ENCODE measurements at regions not wholly inside any gene's neighbourhood (a gene's known extent, or its start where the extent isn't known, plus 50 kb on each side); places are given as distances from the start of the nearest gene placed in this dataset.
A peak's percentile ranks its signal among the peaks of the same experiment; 100 is the strongest.

GRCh38 chr11:131228378-131228777 is 142.0 kb upstream of the NTM start:
- no peak overlapping the region for H3K27ac Mint-ChIP-seq
- H3K36me3 Mint-ChIP-seq (ENCODE audit: low read depth), result no peaks in the 10 kb centered on the region
- H3K9me3 Mint-ChIP-seq, result no peaks in the 10 kb centered on the region
- TF ChIP-seq, protein P1, sequence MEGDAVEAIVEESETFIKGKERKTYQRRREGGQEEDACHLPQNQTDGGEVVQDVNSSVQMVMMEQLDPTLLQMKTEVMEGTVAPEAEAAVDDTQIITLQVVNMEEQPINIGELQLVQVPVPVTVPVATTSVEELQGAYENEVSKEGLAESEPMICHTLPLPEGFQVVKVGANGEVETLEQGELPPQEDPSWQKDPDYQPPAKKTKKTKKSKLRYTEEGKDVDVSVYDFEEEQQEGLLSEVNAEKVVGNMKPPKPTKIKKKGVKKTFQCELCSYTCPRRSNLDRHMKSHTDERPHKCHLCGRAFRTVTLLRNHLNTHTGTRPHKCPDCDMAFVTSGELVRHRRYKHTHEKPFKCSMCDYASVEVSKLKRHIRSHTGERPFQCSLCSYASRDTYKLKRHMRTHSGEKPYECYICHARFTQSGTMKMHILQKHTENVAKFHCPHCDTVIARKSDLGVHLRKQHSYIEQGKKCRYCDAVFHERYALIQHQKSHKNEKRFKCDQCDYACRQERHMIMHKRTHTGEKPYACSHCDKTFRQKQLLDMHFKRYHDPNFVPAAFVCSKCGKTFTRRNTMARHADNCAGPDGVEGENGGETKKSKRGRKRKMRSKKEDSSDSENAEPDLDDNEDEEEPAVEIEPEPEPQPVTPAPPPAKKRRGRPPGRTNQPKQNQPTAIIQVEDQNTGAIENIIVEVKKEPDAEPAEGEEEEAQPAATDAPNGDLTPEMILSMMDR (IDR thresholded peaks at IDR 0.05), result no peak
- H3K4me1 Mint-ChIP-seq (ENCODE audit: low read depth), result peaks cover 16% of the 10 kb centered on the region
- no peak for DNase-seq
- H3K27me3 Mint-ChIP-seq (ENCODE audit: insufficient read depth), result peaks cover 30% of the 10 kb centered on the region
- H3K4me3 Mint-ChIP-seq, result no peak overlapping the region

GRCh38 chr11:131229221-131229620 is 141.2 kb upstream of the NTM start:
- Mint-ChIP-seq H3K4me3 (no peak overlapping the region), H3K27me3 (ENCODE audit: insufficient read depth) (peaks cover 32% of the 10 kb centered on the region), H3K27ac (no peak overlapping the region), H3K4me1 (ENCODE audit: low read depth) (peaks cover 16% of the 10 kb centered on the region), H3K36me3 (ENCODE audit: low read depth) (no peaks in the 10 kb centered on the region), H3K9me3 (no peaks in the 10 kb centered on the region)
- no peak for DNase-seq
- TF ChIP-seq, protein P1 (IDR thresholded peaks at IDR 0.05), result no peak

GRCh38 chr11:131231317-131231940 is 139.0 kb upstream of the NTM start:
- no peaks in the 10 kb centered on the region for H3K9me3 Mint-ChIP-seq
- peaks cover 16% of the 10 kb centered on the region for H3K4me1 Mint-ChIP-seq (ENCODE audit: low read depth)
- DNase-seq, result no peak
- peak overlapping the region; percentile 14 for H3K4me3 Mint-ChIP-seq
- no peak overlapping the region for H3K27ac Mint-ChIP-seq
- TF ChIP-seq, protein P1 (IDR thresholded peaks at IDR 0.05), result no peak
- H3K27me3 Mint-ChIP-seq (ENCODE audit: insufficient read depth), result peaks cover 40% of the 10 kb centered on the region
- no peaks in the 10 kb centered on the region for H3K36me3 Mint-ChIP-seq (ENCODE audit: low read depth)

- Mint-ChIP-seq H3K27ac (no peak overlapping the region), H3K27me3 (ENCODE audit: insufficient read depth) (peaks cover 48% of the 10 kb centered on the region), H3K4me1 (ENCODE audit: low read depth) (peaks cover 16% of the 10 kb centered on the region), H3K36me3 (ENCODE audit: low read depth) (no peaks in the 10 kb centered on the region), H3K4me3 (no peak overlapping the region), H3K9me3 (no peaks in the 10 kb centered on the region)
- TF ChIP-seq, protein P1 (IDR thresholded peaks at IDR 0.05), result no peak
- no peak for DNase-seq
Observed at GRCh38 chr11:131232261-131232660, 138.2 kb upstream of the NTM start.

DNA sequence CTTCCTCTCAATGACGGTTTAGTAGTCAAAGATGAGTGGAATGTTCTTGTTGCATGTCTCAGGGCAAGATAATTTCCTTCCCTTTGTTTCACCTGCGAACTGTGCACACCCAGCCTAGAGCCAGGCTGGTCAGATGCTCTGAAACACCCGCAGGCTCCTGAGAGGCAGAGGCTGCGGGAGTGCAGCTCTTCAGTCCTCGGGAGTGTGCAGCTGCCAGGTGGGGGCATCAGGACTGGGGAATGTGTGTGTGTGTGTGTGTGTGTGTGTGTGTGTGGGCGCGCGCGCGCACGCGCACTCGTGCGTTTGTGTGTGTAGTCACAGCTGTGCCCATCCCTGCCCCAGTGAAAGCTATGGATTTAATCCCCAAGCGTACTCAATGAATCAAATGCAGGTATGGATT is 136.2 kb upstream of the NTM start:
- peaks cover 16% of the 10 kb centered on the region for H3K4me1 Mint-ChIP-seq (ENCODE audit: low read depth)
- peaks cover 37% of the 10 kb centered on the region for H3K27me3 Mint-ChIP-seq (ENCODE audit: insufficient read depth)
- DNase-seq, result no peak
- no peaks in the 10 kb centered on the region for H3K9me3 Mint-ChIP-seq
- H3K36me3 Mint-ChIP-seq (ENCODE audit: low read depth), result no peaks in the 10 kb centered on the region
- H3K4me3 Mint-ChIP-seq, result no peak overlapping the region
- TF ChIP-seq, protein P1 (IDR thresholded peaks at IDR 0.05), result no peak
- no peak overlapping the region for H3K27ac Mint-ChIP-seq
